HG03135 (cell line): ENCODE measurements at regions not wholly inside any gene's neighbourhood (a gene's known extent, or its start where the extent isn't known, plus 50 kb on each side); places are given as distances from the start of the nearest gene placed in this dataset.

Experiments used
- ATAC-seq: cut with Tn5 transposase; IDR thresholded peaks from one replicate; pipeline ENCODE4 v1.9.1; 2021; ENCODE audit warnings: mild to moderate bottlenecking, moderate library complexity; ENCODE audit not compliant: unreplicated experiment

DNA sequence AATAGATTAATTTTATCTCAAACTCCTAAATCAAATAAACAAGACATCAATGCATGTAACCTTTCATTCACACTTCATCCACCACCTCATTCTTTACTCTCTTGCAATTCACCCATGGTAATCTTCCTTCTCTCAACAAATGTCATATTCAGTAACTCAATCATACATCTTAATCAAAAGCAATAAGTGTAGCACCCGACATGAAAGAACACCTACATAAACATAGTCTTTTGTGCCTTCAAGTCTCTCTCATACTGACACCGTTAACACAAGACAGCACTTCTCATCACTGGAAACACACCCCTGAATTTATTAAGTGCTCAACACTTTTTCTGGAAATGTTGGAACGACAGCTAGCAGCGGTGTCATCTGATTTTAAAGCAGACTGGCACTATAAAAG, 225.9 kb downstream of the TTLL7 start:
- no peak for ATAC-seq

DNA sequence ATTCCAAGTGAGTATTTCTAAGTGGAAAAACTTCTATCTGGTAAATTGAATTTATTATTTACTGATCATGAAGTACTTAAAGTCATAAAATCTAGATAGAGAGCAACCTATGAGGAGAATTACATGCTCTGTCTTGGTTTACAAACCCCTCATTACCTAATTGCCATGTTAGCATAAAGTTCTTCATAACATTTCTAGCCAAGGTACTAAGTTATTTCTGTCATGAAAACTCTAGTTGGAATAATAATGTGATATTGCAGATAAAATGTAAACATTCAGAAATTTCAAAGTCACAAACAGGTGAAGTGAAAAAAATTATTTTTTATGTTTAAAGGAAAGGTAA, 228.6 kb downstream of the TTLL7 start:
- ATAC-seq, result no peak

DNA sequence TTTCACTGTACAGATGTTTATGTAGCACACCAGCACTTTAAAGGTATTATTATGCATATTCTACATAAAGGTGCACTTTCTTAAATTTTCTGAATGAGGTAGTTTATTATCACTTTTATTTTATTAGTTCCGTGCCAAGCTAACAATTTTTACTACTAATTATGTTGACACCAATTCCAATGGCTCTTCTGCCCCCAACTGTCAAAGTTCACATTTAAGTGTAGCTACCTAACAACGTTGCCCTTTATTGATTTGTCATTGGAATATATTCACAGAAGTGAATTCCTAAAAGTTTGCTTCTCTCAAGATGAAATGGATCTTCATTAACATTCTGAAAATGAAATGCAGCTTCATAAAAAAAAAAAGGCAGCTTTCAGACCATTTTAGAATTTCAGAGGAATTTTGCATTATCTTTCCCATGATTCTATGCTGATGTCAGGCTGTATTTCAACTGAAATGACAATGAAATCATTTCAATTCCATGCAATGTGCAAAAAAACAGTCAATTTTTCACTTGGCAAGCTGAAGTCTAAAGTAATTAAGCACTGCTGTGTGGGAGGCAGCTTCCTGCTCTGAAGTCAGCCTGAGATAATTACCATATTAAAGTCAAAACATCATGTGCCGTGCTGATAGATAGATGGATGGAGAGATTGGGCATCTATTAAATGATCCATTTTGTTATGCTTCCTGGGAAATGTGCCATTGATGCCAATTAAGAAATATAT, 229.2 kb downstream of the TTLL7 start:
- ATAC-seq, result no peak

DNA sequence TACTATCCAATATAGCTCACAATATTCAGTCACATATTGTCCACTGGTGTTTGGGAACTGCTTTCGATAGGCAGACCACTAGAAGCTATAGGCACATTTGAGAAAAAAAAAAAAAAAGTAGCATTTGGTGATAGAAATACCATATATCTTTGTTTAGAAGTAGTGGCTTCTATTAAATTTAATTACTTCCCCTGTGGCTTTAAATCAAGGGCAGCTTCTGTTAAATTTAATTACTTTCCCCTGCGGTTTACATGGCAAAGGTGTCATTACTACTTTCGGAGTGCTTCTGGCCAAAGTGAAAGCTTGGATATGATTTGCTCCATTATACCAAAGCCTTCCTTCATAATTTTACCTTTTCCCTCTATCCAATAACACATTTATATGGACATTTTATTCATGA, 229.9 kb downstream of the TTLL7 start:
- no peak for ATAC-seq

DNA sequence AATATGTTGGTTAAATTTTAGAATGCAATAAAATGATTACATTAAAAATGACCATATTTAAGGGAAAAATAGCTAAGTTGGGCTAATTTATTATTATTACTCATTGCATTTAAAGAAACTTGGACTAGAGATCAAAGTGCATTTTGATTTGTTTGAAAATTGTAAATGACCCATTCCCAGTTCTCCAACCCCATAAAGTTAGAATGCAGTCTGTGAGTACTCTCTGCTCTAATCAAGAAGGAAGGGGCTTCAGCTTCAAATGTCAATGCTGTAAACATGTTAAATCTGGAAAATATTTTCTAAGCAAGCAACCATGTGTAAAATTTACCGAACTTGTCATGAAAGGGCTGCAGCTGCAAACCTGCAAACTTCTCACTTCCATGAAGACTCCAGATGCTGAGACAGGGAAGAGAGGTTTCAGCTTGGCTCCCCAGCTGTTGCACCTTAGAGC, 232.7 kb downstream of the TTLL7 start:
- no peak for ATAC-seq

DNA sequence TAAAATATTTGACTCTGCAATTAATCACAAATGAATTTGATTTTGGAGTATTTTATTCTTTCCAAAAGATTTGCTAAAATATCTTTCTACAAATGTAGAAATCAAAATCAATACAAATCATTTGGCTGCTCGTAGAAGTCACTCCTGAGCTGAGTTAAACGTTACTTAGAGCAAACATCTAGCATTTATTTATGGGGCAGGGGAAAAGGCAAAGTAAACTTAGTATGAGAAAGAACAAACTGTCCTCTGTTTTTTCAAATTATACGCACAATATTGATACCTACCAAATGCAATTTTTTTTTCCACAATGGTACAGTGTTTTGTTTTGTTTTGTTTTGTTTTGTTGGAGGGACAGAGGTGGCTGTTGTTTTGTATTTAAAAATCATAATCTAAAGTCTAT, 233.8 kb downstream of the TTLL7 start:
- no peak for ATAC-seq

DNA sequence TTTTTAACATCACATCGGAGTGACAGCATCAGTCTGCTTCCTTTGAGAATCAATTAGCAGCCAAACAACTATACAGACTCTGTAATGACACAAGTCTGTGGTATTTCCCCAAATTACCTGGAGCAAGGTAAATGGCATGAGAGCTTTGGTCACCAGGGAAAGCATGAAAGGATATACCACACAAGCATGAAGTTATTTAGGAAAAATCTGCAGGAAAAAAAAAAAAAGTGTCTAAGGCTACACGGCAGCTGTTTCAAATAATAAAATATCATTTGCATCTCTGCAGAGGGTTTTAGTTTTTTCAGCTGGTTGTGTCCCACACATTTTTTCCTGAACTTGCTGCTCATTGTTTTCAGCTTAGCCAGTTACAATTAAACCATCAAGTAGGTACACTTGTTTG, 234.7 kb downstream of the TTLL7 start:
- no peak for ATAC-seq

DNA sequence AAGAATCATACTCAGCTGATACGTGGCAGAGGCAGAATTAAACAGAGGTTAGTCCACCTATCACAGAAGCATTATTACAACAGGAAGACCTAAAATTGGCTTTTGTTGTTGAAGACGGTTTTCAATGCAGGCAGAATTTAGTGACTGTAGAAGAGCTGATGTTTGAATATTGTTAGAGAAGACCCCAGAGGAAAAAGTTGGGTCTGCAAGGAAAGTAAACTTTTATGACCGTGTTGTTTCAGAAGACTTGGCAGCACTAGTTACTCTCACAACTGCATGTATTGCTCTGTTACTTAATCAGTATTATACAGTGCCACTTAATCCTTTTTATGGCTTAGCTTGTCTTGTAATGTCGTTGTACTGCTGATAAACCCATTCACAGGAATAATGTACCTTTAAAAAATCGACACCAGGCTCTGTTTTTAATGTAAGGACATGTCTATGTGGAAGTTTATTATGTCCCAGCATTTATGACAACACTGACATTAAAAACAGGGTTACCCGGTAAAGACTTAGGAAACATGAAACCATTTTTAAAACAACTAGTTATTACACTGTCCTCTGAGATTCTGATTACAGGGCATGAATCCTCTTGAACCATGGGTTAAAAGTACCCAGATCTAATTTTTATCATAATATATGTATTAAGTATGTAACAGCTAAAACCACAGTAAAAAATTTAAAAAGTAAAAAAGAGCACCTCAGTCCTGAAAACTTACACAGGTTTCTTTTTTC, 235.4 kb downstream of the TTLL7 start:
- no peak for ATAC-seq

DNA sequence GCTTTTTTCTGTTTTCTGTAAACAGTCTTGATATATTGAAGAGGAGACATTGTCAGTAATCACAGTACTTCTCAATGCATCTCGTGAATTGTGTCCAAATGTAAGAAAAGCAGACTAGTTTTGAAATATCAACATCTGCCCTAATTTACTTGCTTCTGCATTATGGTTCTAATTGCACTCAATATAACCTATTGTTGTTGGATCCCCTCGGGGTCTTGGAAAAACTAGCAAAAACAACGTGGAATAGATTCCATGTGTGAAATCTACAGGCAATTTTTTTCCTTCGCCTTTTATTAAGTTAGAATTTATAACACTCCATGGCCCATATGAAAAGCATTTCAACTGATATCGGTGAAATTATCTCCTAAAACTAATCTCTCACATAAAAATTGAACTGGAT, 236.5 kb downstream of the TTLL7 start:
- no peak for ATAC-seq

DNA sequence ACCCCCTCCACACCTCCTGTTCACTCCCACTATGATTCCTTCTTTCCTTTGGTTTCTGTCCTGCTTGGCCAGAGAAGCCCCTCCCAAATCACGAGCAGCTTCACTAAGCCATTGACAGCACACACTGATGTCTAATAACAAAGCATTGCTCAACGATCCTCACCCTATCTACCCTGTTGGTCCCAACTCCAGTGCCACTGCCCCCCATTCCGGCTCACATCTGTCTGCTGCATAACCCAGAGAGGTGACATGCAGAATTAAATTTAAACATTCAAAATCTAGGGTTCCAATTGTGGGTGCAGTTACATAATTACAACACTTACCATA, 236.9 kb downstream of the TTLL7 start:
- ATAC-seq, result no peak

DNA sequence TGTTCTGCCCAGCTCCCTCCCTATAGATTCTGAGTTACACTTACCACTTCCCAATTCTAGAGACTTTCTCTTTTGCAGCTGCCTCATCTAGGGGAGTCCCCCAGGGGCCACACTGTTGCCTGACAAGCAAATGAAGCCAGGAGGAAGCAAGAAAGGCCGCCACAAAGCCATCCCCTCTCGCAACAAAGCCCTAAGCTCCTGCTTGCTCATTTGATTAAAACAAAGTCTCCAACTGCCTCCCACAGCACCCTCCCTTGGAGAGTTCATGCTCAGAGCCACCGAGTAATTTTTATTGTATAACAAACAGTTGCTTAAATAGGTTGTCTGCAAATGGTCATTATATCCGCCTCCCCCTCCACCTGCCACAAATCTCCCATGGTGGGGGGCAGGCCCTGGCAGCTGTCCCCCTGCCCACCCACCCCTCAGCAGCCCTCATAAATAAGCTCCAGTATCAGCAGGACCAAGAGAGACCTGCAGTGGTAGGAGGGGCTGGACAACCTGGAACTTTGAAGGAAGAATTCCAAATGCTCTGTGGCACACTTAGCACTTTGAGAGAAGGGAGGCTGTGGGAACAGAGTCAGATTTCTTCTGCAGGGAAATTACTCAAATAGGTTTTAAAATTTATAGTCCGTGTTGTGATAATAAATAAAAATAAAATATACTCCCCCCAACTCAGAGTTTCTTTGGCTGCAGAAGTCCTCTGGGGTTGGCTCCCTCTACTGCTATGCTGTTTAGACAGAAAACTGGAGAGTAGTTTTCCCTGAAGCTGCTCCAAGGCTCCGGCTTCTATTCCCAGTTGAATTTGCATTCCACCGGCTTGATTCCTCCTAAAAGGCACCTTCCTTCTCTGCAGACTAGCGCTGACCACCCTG, 237.5 kb downstream of the TTLL7 start:
- ATAC-seq, result peak; percentile 100

DNA sequence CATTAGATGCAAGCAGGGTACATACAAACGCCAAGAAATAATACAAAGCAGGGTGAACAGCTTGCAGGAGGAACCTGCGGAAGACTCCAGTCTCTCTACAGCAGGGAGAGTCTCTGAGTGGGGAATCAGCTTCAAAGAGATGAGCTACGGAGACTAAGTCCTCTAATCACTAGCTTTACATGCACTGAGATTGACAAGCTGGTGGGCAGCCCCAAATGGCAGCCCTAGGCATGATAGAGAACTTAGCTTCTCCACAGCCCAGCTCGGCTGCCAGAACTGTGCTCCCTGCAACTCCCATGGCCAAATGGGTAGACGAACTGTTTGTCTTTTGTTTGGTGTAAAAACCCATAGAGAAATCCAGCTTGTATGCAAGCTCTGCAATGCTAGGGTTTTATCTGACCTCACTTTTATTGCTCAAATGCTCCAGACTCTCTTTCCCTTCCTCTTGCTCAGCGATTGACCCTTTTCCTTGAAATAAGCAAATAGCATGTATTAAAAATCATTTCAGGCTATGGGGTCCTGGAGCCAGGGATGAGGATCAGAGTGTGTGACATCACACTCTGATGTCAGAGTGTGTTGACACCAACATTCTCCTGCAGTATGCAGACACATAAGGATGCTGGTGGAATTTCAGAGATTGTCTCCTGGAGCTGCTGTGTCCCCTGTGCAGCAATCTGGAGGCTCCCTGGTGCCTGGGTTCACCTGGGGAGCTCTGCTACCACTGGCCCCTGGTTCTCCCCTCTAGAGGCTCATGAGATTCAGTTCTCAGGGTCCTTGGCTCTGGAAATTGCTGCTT, 238.5 kb downstream of the TTLL7 start:
- ATAC-seq, result no peak

DNA sequence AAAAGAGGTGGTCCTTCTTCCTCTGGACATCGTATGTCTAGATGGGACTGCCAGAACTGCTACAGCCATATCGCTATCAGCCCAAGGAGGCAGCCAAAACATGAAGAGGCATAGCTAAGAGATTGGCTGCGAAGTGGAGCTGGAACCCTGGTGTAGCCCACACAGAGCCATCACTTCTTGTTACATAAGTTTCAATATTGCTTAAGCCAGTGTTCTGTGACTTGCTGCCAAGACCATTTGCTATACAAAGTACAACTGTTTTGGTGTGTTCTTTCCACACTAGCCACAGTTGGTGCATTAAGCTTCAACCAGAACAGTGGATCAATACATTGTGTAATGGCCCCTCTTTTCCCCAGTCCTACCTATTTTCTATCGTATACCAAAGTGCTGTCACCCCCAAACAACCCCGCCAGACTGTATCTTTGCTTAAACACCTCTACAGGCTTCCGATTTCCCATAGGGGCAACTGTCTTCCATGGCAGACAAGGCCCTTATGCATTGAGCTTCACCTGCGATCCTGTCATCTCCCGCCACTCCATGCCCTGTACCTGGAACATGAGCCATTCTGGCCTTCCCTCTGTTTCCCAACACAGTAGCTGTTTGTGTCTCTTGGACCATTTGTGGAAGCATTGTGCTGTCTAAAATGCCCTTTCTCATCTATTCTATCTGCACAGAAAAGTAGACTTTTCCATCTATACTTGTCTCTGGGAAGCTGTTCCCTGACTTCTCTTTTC, 241.8 kb downstream of the TTLL7 start:
- no peak for ATAC-seq

DNA sequence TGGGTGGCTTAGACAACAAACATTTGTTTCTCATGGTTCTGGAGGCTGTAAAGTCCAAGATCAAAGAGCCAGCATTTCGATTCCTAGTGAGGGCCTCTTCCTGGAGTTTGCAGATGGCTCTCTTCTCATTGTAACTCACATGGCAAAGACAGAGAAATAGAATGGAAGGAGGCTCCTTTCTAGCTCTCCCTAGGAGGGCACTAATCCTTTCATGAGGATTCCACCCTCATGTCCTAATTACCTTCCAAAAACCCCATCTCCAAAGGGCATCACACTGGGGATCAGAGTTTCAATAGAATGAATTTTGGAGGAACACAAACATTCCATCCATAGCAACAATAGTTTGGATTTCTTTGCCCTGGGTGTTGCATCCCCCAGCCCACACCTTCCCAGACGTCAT, 247.3 kb downstream of the TTLL7 start:
- ATAC-seq, result no peak

DNA sequence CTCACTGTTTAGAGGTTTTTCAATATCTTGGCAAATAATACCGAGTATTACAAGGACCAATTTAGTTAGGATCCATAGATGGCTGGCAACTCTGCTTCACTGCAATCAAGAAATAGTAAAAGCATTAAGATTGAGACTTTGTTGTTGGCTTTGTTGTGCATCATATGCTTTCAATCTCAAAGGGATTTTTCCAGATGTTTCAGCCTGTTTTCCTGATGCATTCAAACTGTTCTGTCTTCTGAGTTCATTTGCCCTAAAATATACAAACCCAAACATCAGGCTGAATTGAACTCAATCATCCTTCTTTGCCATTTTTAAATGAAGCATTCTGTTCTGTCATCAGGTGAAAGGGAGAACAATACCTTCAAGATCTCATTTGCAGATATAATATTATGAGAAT, 248.7 kb downstream of the TTLL7 start:
- ATAC-seq, result no peak

DNA sequence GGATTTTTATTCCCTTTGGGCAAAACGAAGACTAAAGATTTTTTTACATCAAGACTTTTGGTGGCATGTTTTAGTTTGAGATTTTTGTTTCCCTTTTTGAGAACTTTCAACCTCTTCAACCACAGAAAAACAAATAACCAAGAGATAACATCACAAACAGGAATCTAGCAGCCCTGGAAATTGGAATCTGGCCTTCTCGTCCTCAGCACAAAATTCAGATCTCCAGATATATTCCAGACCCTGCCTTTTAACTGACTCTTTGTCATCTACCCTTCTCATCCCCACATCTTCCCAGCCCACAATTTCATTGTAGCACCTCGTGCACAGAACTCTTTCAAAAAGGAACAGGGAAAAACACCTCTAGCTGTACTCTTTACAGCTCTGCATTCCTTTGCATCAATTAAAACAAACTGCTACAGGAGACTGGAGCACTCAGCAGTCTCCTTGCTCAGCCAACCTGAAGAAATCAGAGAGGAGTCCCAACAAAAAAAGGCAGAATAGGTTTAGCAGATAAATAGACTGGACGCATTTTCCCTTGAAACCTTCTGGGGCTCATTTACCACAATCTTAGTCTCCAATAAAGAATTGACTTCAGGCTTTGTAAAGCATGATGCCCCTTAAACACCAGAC, 251.0 kb downstream of the TTLL7 start:
- no peak for ATAC-seq

DNA sequence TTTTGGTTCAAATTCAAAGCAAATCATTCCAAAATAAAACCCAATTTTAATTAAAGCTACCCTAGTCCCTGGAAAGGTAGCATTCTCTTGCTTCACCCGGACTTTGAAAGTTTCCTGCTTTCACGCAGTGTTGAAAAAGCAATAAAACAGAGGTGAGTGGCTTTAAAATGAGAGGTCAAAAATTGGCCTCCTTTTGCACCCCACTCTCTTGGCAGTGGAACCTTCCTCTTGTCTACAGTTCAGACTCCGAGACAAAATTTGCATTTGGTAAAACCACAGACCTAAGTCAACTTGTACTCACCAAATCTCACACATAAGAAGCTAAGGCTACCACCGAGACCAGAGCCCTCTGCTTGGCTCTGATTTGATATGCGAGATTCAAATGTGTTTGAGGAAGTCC, 252.7 kb downstream of the TTLL7 start:
- ATAC-seq, result no peak

DNA sequence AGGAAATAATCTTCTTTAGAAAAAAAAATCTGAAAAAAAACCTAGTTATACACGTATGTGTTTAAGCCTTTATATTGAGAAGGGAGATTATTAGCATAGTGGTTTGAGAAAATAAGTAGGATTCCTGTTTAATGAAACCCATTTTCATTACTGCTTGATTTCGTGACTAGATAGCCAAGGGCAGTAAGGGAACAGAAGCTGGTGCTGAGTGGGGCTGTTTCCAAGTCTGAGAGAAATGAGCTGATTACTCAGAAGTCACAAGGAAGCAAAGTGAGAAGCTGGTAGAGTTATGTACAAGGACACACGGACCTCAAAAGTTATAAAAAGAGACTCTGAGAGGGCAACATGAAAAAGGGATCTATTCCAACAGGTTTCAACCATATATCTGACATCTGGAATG, 256.5 kb downstream of the TTLL7 start:
- no peak for ATAC-seq

DNA sequence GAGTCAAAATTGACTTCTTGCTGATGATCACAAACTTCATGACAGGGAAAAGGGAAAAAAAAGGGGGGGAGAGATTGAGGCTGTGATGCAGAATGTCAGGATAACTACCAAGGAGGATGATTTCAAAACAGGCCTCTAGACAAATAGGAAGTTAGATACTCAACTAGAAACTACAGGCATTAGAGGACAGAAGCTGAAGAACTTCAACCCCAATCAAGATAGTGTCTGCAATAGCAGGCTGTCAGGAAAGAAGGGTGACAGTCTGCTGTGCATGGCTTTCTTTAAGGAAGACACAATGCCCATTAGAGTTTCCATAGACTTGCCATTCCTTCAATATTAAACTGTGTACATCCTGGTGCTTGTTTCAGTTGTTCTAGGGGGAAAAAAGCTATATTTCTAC, 257.2 kb downstream of the TTLL7 start:
- no peak for ATAC-seq

DNA sequence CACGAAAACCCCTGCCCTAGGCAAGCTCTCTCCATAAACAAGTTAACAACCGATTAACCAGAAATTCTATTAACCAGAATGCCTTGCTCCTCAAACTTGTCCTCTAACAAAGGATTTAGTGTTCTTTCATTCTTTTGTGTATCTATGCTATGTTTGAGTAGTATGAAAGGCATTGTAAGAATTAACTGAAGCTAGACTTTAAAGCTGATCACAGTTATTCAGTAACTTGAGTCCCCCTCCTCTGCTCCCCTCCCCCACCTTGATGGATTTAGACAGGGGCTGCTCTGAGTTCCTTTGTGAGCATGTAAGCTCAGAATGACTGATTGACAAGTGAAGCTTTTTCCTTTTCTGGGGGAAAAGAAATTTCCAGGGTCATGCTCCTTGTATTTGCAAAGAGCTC, 257.6 kb downstream of the TTLL7 start:
- no peak for ATAC-seq
